ENCODE measurements at regions not wholly inside any gene's neighbourhood (a gene's known extent, or its start where the extent isn't known, plus 50 kb on each side); places are given as distances from the start of the nearest gene placed in this dataset.
A peak's percentile ranks its signal among the peaks of the same experiment; 100 is the strongest.
"Not testable (repeated sequence)": the region's sequence is repeated elsewhere in the genome, so short reads cannot be mapped to it uniquely, and the experiment has no call there.

DNA sequence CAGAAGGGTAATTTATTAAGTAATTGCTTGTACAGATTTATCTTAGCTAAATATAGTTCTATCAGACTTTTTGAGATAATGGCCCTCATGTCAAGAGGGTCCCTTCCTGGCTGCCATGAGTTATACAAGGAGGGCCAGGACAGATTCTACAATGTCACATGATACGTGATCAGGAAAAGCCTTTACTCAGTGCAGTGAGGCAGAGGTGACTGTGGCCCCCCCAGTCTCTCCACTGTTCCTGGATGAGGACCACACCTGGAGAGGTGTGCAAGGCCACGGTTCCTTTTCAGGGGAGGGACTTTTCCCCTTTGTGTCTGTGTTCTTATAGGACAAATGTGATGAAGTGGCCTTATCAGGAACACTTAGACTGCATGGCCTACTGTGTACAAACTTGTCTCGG is 54.3 kb upstream of the LRCH1 start:
- Mint-ChIP-seq H3K4me1 (no peaks in the 10 kb centered on the region), H3K27ac (no peak overlapping the region), H3K9me3 (no peaks in the 10 kb centered on the region), H3K36me3 (peaks cover 2% of the 10 kb centered on the region), H3K4me3 (no peak overlapping the region), H3K27me3 (no peaks in the 10 kb centered on the region)

DNA sequence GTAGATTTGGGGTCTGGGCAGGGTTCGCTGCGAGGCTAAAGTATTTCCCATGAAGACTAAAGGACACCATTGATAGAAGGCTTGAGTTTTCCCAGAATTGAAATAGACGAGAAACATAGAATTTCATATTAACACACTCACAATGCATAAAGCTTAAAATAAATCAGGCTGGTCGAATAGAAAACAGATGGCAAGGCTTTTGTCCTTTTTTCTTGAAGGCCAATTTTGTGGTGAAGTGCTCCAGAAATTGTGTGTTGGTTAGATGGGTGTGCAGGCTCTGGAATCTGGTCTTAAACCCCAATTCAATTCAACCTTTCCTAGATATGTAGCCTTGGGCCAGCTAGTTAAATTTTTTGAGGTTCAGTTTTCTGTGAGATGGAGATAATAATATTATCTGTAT is 56.9 kb upstream of the LRCH1 start:
- Mint-ChIP-seq H3K27me3 (no peaks in the 10 kb centered on the region), H3K4me3 (no peak overlapping the region), H3K27ac (no peak overlapping the region), H3K4me1 (no peaks in the 10 kb centered on the region), H3K9me3 (no peaks in the 10 kb centered on the region), H3K36me3 (peaks cover 2% of the 10 kb centered on the region)

DNA sequence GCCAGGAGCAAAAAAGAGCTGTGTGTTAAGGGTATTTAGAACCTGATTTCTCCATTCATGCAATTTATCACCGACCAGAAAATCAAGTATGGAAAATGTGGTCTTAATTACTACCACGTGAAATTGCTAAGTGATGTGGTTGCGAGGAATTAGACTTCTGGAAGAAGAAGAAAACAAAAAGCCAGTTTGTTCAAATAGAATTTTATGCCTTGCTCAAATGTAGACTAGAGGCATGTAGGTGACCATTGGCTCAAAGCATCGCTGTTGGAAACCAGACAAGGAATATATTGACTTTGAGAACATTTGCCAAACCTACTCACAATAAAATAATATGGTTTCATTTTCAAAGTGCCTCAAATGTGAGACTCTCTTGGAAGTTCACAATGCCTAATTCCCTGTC is 57.3 kb upstream of the LRCH1 start:
- H3K4me3 Mint-ChIP-seq: no peak overlapping the region
- H3K27me3 Mint-ChIP-seq: no peaks in the 10 kb centered on the region
- H3K4me1 Mint-ChIP-seq: no peaks in the 10 kb centered on the region
- peaks cover 2% of the 10 kb centered on the region for H3K36me3 Mint-ChIP-seq
- no peaks in the 10 kb centered on the region for H3K9me3 Mint-ChIP-seq
- H3K27ac Mint-ChIP-seq: no peak overlapping the region

DNA sequence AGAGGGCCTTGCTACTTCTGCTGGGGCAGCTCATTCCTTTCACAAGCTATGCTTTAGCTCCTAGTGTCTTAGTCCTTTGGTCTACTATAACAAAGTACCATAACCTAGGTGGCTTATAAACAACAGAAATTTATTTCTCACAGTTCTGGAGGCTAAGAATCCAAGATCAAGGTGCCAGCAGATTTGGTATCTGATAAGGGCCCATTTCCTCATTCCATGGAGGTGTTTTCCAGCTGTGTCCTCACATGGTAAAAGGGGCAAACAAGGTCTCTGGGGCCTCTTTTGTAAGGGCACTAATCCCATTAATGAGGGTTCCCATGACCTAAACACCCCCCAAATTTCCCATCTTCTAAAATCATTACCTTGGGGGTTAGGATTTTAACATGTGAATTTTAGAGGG is 57.9 kb upstream of the LRCH1 start:
- peaks cover 2% of the 10 kb centered on the region for H3K36me3 Mint-ChIP-seq
- no peaks in the 10 kb centered on the region for H3K27me3 Mint-ChIP-seq
- no peaks in the 10 kb centered on the region for H3K9me3 Mint-ChIP-seq
- no peak overlapping the region for H3K4me3 Mint-ChIP-seq
- H3K27ac Mint-ChIP-seq: no peak overlapping the region
- no peaks in the 10 kb centered on the region for H3K4me1 Mint-ChIP-seq

DNA sequence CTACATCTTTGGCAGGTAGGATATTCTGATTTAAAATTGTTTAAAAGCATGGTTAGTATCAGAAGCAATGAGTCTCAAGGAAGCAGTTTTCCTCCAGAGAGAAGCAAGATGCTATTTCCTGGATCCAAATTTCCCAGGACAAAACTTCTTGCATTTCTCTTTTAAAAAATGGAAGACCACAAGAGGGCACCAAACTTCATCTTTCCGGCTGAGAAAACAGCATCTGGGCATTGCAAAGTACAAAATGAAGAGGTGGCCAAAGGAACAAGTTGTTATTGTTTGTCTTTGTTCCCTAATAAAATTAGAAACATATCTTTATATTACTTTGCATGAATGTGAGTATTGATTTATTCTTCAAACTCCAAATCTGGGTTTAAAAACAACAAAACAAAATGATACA is 60.0 kb upstream of the LRCH1 start:
- Mint-ChIP-seq H3K9me3 (no peaks in the 10 kb centered on the region), H3K4me3 (no peak overlapping the region), H3K27me3 (peaks cover under 1% of the 10 kb centered on the region), H3K36me3 (peaks cover 2% of the 10 kb centered on the region), H3K4me1 (no peaks in the 10 kb centered on the region), H3K27ac (no peak overlapping the region)

DNA sequence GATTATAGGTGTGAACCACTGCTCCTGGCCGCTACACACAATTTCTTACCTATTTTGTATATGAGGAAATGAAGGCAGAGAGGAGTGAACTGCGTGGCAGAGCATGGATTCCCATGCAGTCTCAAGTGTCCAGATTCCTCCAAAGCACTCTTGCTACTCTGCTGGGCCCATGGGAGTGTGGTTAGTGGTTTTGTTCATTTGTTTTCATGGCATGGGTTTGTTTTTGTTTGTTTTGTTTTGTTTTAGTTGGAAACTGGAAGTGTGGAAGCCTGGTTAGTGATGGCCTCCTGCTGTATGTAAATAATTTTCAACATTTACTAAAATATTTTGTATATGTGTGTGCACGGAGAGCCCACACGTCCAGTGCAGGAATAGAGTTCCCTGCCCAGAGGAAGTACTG is 61.3 kb upstream of the LRCH1 start:
- peaks cover 2% of the 10 kb centered on the region for H3K27me3 Mint-ChIP-seq
- no peak overlapping the region for H3K27ac Mint-ChIP-seq
- no peak overlapping the region for H3K4me3 Mint-ChIP-seq
- H3K4me1 Mint-ChIP-seq: no peaks in the 10 kb centered on the region
- peaks cover 0 to under 1% (median 0%) of the 10 kb centered on the region in 3 donors for H3K9me3 Mint-ChIP-seq
- peaks cover 2% of the 10 kb centered on the region for H3K36me3 Mint-ChIP-seq

DNA sequence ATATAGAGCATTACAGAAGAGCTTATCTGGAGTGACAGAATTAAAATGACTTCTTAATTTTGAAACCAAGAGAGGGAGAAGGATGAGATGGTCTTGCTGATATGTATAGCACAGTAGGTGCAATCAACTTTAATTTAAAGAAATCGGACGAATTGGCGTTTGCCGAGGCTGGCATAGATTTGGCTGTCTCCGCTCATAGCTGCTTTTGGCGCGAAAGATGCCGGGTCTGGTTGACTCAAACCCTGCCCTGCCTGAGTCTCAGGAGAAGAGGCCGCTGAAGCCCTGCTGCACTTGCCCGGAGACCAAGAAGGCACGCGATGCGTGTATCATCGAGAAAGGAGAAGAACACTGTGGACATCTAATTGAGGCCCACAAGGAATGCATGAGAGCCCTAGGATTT is 62.3 kb upstream of the LRCH1 start:
- not testable (repeated sequence) for H3K27me3 Mint-ChIP-seq, H3K4me3 Mint-ChIP-seq, H3K9me3 Mint-ChIP-seq, H3K36me3 Mint-ChIP-seq, H3K4me1 Mint-ChIP-seq, H3K27ac Mint-ChIP-seq

DNA sequence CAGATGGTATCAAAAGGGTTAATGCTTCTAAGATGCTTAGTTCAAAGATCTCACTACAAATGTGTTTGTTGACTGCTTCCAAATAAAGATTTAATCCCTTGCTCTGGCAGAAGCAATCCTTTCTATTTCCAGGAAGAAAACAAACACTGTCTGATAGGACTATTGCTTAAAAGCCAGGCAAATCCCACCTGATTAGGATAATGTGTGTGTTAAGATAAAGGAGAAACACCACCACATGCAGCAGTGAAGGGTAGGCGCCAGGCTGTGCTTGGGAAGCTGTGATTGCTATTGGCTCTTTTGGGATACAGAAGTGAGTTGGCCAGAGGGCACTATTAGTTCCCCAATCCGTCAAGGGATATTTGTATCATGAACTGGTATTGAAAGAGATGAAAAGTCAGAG is 62.8 kb upstream of the LRCH1 start:
- H3K4me1 Mint-ChIP-seq: no peaks in the 10 kb centered on the region
- H3K36me3 Mint-ChIP-seq: peaks cover 4% of the 10 kb centered on the region
- peaks cover under 1 to 13% (median 3%) of the 10 kb centered on the region in 3 donors for H3K9me3 Mint-ChIP-seq
- peaks cover 2% of the 10 kb centered on the region for H3K27me3 Mint-ChIP-seq
- no peak overlapping the region for H3K27ac Mint-ChIP-seq
- no peak overlapping the region for H3K4me3 Mint-ChIP-seq

DNA sequence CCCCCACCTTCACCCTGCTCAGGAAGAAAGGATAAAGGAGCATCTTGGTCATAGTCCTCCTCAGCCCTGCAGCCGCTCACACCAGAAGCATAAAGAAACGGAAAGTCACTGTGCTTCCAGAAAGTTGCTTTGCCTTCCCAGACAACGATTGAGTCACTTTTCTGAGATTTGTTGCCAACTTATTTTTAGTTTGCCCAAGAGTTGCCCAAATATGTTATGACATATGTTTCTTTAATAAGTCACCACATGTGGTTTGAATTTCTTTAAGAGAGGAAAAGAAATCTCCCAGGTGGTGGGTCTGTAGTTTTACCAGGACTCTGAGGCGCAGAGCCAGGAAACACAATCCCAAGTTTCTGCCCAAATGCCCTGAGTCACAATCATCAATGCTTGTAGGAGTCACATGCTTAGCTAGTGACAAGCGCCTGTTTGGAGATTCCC is 63.4 kb upstream of the LRCH1 start:
- H3K27ac Mint-ChIP-seq: no peak overlapping the region
- H3K27me3 Mint-ChIP-seq: peaks cover 2% of the 10 kb centered on the region
- H3K4me1 Mint-ChIP-seq: no peaks in the 10 kb centered on the region
- peaks cover 3% of the 10 kb centered on the region for H3K36me3 Mint-ChIP-seq
- no peak overlapping the region for H3K4me3 Mint-ChIP-seq
- peaks cover 2 to 17% (median 6%) of the 10 kb centered on the region in 3 donors for H3K9me3 Mint-ChIP-seq

DNA sequence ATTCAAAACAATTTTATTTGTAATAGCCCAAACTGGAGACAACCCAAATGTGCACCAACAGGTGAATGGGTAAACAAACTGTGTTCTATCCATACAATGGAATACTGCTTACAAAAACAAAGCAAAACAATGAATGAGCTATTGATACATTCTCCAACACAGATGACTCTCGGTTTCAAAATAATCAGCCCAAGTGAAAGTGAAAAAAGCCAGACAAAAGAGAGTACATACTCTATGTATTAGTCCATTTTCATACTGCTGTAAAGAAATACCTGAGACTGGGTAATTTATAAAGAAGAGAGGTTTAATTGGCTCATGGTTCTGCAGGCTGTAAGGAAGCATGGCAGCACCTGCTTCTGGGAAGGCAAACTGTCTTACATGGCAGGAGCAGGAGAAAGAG is 65.2 kb upstream of the LRCH1 start:
- peaks cover 0 to 2% (median 0%) of the 10 kb centered on the region in 3 donors for H3K4me1 Mint-ChIP-seq
- H3K36me3 Mint-ChIP-seq: peaks cover 3% of the 10 kb centered on the region
- peak overlapping the region in 1 of 4 donors; percentile 33 for H3K4me3 Mint-ChIP-seq
- peaks cover 4 to 29% (median 8%) of the 10 kb centered on the region in 3 donors for H3K9me3 Mint-ChIP-seq
- no peak overlapping the region for H3K27ac Mint-ChIP-seq
- H3K27me3 Mint-ChIP-seq: peaks cover 2% of the 10 kb centered on the region

DNA sequence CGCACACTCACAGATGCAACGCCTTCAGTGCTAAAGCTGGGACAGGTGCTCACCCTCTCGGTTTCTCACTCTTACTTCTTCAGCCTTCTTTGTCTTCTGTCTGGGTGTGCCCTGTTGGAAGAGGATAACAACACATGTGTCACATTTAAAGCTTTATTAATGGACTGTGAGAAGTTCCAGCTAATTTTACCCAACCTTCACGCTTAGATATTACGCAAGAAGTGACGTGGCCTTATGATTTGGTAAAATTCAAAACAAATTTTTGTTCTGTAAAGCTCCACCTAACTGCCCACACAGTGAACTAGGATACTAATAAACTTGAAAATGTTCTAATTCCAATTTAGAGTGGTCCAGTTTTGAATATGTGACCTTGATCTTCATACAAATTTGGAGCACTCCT is 66.7 kb upstream of the LRCH1 start:
- no peak overlapping the region for H3K27ac Mint-ChIP-seq
- H3K4me1 Mint-ChIP-seq: peaks cover 0 to 2% (median 0%) of the 10 kb centered on the region in 3 donors
- peak overlapping the region in 1 of 4 donors; percentile 26 for H3K4me3 Mint-ChIP-seq
- H3K9me3 Mint-ChIP-seq: peaks cover 4 to 30% (median 14%) of the 10 kb centered on the region in 3 donors
- H3K36me3 Mint-ChIP-seq: peaks cover 3% of the 10 kb centered on the region
- peaks cover 2% of the 10 kb centered on the region for H3K27me3 Mint-ChIP-seq

DNA sequence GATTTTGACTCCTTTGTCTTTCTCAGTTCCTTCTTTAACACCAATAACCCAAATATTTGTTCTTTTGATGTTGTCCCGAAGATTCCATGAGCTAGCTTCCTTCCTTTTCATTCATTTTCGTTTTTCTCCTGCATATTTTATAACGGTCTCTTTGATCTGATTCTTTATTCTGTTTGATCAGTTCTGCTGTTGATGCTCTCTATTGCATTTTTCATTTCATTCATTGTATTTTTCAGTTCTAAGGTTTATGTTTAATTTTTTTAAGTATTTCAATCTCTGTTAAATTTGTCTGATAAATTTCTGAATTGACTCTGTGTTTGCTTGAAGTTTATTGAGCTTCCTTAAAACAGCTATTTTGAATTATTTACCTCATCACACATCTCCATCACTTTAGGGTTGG is 68.4 kb upstream of the LRCH1 start:
- H3K27me3 Mint-ChIP-seq: peaks cover 4% of the 10 kb centered on the region
- peak overlapping the region in 1 of 4 donors; percentile 52 for H3K4me3 Mint-ChIP-seq
- H3K27ac Mint-ChIP-seq: no peak overlapping the region
- peaks cover 4 to 34% (median 16%) of the 10 kb centered on the region in 3 donors for H3K9me3 Mint-ChIP-seq
- peaks cover 3% of the 10 kb centered on the region for H3K36me3 Mint-ChIP-seq
- H3K4me1 Mint-ChIP-seq: peaks cover 0 to 2% (median 0%) of the 10 kb centered on the region in 3 donors

DNA sequence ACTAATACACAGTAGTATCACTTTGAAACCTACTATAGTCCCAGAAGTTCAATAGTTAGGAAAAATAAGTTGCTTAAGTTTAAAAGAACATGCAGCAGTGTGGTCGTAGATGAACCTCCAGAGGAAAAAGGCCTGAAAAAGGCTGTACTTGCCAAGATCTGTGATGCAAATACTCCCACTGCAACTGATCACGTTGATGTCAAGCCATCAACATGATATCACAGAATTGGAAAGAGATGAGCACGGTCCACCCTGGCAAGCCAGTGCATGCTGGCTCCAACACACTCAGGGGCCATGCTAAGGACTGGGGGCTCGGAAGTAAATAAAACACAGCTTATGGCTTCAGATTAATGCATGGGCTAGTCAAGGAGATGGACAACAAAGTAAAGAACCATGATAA is 71.8 kb upstream of the LRCH1 start:
- Mint-ChIP-seq H3K27me3 (peaks cover 5% of the 10 kb centered on the region), H3K4me1 (peaks cover 0 to 2% (median 0%) of the 10 kb centered on the region in 3 donors), H3K9me3 (peaks cover 4 to 31% (median 15%) of the 10 kb centered on the region in 3 donors), H3K4me3 (no peak overlapping the region), H3K36me3 (peaks cover 1% of the 10 kb centered on the region), H3K27ac (no peak overlapping the region)

DNA sequence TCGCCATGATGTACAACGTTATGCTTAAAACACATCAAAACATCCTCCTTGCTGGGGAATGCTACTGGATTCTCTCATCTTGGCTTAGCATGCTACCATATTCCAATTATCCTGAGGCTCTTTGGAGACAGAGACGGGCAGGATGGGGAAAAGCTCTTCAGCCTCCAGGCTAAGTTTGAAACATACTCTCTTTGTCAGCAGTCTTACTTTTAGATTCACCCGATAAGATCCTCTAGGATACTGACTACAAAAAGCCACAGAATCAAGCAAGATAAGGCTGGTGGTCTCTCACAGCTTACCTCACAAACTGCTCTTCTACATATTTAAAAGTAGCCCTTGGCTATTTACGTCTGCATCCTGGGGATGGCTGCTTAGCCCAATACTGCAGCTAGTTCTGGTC is 72.8 kb upstream of the LRCH1 start:
- no peak overlapping the region for H3K4me3 Mint-ChIP-seq
- H3K4me1 Mint-ChIP-seq: peaks cover 0 to 2% (median 0%) of the 10 kb centered on the region in 3 donors
- no peak overlapping the region for H3K27ac Mint-ChIP-seq
- peaks cover 5% of the 10 kb centered on the region for H3K27me3 Mint-ChIP-seq
- H3K9me3 Mint-ChIP-seq: peaks cover 4 to 21% (median 15%) of the 10 kb centered on the region in 3 donors
- peaks cover 1% of the 10 kb centered on the region for H3K36me3 Mint-ChIP-seq

DNA sequence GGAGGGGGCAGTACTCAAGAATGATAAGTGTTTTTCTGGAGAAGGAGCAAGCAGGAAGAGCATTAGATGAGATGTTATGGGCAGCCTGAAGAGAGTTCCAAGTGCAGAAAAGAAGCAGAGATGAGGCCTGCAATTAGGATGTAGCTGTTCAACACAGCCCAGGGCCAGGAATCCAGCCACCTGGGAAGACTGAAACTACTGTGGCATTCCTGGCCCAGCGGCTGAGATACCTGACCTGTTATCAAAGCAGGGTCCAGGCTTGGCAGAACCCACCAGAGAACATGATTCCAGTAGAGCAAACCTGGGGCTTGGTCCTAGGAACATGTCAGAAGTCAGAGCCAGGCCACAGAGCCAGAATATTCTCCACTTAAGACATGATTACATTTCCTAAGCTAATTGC is 73.3 kb upstream of the LRCH1 start:
- H3K4me1 Mint-ChIP-seq: peaks cover 0 to 2% (median 0%) of the 10 kb centered on the region in 3 donors
- peaks cover 1% of the 10 kb centered on the region for H3K36me3 Mint-ChIP-seq
- H3K9me3 Mint-ChIP-seq: peaks cover 2 to 18% (median 13%) of the 10 kb centered on the region in 3 donors
- H3K27me3 Mint-ChIP-seq: peaks cover 5% of the 10 kb centered on the region
- H3K27ac Mint-ChIP-seq: no peak overlapping the region
- peak overlapping the region in 1 of 4 donors; percentile 18 for H3K4me3 Mint-ChIP-seq

DNA sequence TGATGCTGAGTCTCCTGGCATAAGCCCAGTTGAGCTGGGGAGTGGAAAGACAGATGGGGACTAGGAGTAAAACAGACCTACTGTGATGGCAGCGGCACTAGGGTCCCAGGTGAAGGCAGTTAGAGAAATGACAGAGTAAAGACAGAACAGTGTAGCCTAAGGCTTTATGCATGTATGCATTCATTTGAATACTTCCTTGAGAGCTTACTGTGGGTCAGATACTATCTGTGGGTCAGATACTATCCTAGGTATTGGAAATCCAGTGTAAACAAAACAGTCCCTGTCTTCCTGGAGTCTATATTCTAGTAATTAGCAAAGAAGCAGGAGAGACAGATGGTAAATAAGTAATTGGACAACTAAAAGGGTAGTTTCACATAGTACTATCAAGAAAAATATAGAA is 73.7 kb upstream of the LRCH1 start:
- Mint-ChIP-seq H3K9me3 (peaks cover 0 to 15% (median 10%) of the 10 kb centered on the region in 3 donors), H3K4me3 (peak overlapping the region in 1 of 4 donors; percentile 18), H3K27me3 (peaks cover 5% of the 10 kb centered on the region), H3K27ac (no peak overlapping the region), H3K4me1 (no peaks in the 10 kb centered on the region), H3K36me3 (peaks cover 1% of the 10 kb centered on the region)

DNA sequence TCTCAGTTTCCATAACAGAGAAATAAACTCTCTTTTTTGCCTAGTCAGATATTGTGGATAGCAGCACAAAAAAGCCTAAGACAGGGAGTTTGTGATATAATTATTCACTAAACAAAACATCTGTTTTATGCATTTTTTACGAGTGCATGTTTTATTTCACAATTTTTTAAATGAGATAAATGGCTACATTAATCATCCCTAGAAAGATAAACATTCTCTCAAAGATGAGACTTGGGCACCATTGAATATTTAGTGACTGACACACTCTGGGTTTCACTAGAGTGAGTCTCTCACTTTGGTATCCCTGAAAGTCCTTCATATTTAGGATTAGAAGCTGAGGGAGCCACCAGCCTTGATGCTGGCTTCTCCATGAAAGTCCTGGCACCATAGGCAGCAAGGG is 74.3 kb upstream of the LRCH1 start:
- H3K4me3 Mint-ChIP-seq: no peak overlapping the region
- H3K4me1 Mint-ChIP-seq: no peaks in the 10 kb centered on the region
- peaks cover 0 to 10% (median 10%) of the 10 kb centered on the region in 3 donors for H3K9me3 Mint-ChIP-seq
- peaks cover 5% of the 10 kb centered on the region for H3K27me3 Mint-ChIP-seq
- H3K27ac Mint-ChIP-seq: no peak overlapping the region
- peaks cover 1% of the 10 kb centered on the region for H3K36me3 Mint-ChIP-seq

Data from IgD-negative memory B cell (primary cell).